ENCODE measurements at regions not wholly inside any gene's neighbourhood (a gene's known extent, or its start where the extent isn't known, plus 50 kb on each side); places are given as distances from the start of the nearest gene placed in this dataset.

- DNase-seq (ENCODE audit: low read depth), result no peak
- TF ChIP-seq CTCF (IDR thresholded peaks at IDR 0.05; ENCODE audit: insufficient read depth, low read depth, low read length, missing control alignments), result no peak
- no peak overlapping the region for H3K4me3 ChIP-seq (ENCODE audit: low read length)
These were observed 119.5 kb upstream of the RTL1 start for GRCh38 chr14:101022916-101023435.

GRCh38 chr14:101024686-101025085 is 121.2 kb upstream of the RTL1 start:
- DNase-seq (ENCODE audit: low read depth), result no peak
- TF ChIP-seq CTCF (IDR thresholded peaks at IDR 0.05; ENCODE audit: insufficient read depth, low read depth, low read length, missing control alignments), result no peak
- no peak overlapping the region for H3K4me3 ChIP-seq (ENCODE audit: low read length)

- no peak for TF ChIP-seq CTCF (IDR thresholded peaks at IDR 0.05; ENCODE audit: insufficient read depth, low read depth, low read length, missing control alignments)
- DNase-seq (ENCODE audit: low read depth), result no peak
These were observed 121.6 kb upstream of the RTL1 start for GRCh38 chr14:101025131-101025530.

GRCh38 chr14:101025696-101026095 is 122.2 kb upstream of the RTL1 start:
- DNase-seq (ENCODE audit: low read depth), result no peak
- TF ChIP-seq CTCF (IDR thresholded peaks at IDR 0.05; ENCODE audit: insufficient read depth, low read depth, low read length, missing control alignments), result no peak
- no peak overlapping the region for H3K4me3 ChIP-seq (ENCODE audit: low read length)

More at GRCh38 chr14:101025131-101025530, 121.6 kb upstream of the RTL1 start:
- no peak overlapping the region for H3K4me3 ChIP-seq (ENCODE audit: low read length)

GRCh38 chr14:101026341-101026740 is 122.8 kb upstream of the RTL1 start:
- no peak overlapping the region for H3K4me3 ChIP-seq (ENCODE audit: low read length)
- no peak for TF ChIP-seq CTCF (IDR thresholded peaks at IDR 0.05; ENCODE audit: insufficient read depth, low read depth, low read length, missing control alignments)
- no peak for DNase-seq (ENCODE audit: low read depth)

GRCh38 chr14:101027291-101027690 is 123.8 kb upstream of the RTL1 start:
- DNase-seq (ENCODE audit: low read depth), result no peak
- TF ChIP-seq CTCF (IDR thresholded peaks at IDR 0.05; ENCODE audit: insufficient read depth, low read depth, low read length, missing control alignments), result no peak
- no peak overlapping the region for H3K4me3 ChIP-seq (ENCODE audit: low read length)

- H3K4me3 ChIP-seq (ENCODE audit: low read length), result no peak overlapping the region
- no peak for TF ChIP-seq CTCF (IDR thresholded peaks at IDR 0.05; ENCODE audit: insufficient read depth, low read depth, low read length, missing control alignments)
- DNase-seq (ENCODE audit: low read depth), result no peak
These were observed 124.4 kb upstream of the RTL1 start for GRCh38 chr14:101027966-101028365.

Data from epithelial cell of esophagus (primary cell).